OCI-LY1 (cell line): ENCODE measurements at regions not wholly inside any gene's neighbourhood (a gene's known extent, or its start where the extent isn't known, plus 50 kb on each side); places are given as distances from the start of the nearest gene placed in this dataset.

Experiments
- H2AFZ ChIP-seq: fragments of 200-600 bp; sonication (generic), shearing (Covaris generic); 2 replicates; pipeline ENCODE4 v1.6.0; 2014; ENCODE audit warnings: antibody characterized with exemption, mild to moderate bottlenecking, low read length
- H3F3A ChIP-seq: fragments of 200-600 bp; sonication (generic), shearing (Covaris generic); 2 replicates; pipeline ENCODE4 v1.6.0; 2014; ENCODE audit warnings: mild to moderate bottlenecking, antibody characterized with exemption, low read length, moderate library complexity; ENCODE audit not compliant: insufficient read depth
- H3K27ac ChIP-seq: fragments of 200-600 bp; sonication (generic); 2 replicates; pipeline ENCODE4 v1.5.1; 2014; ENCODE audit warnings: low read length, mixed run types, mild to moderate bottlenecking, low read depth; ENCODE audit not compliant: poor library complexity, severe bottlenecking
- H3K27me3 ChIP-seq: fragments of 200-600 bp; sonication (generic); 2 replicates; pipeline ENCODE4 v1.6.0; 2014; ENCODE audit warnings: antibody characterized with exemption, mild to moderate bottlenecking, low read length, moderate library complexity; ENCODE audit not compliant: insufficient read depth
- H3K36me3 ChIP-seq: fragments of 200-600 bp; sonication (generic); 2 replicates; pipeline ENCODE4 v1.6.1; 2014; ENCODE audit warnings: mild to moderate bottlenecking, antibody characterized with exemption, low read length, moderate library complexity, mixed read lengths; ENCODE audit not compliant: insufficient read depth
- H3K4me1 ChIP-seq: fragments of 200-600 bp; sonication (generic); 2 replicates; pipeline ENCODE4 v1.5.1; 2014; ENCODE audit warnings: mild to moderate bottlenecking, low read length, moderate library complexity; ENCODE audit not compliant: insufficient read depth, severe bottlenecking
- H3K4me2 ChIP-seq: fragments of 200-600 bp; sonication (generic), shearing (Covaris generic); 2 replicates; pipeline ENCODE4 v1.6.1; 2014; ENCODE audit warnings: low read length
- H3K4me3 ChIP-seq: fragments of 200-600 bp; sonication (generic); 2 replicates; pipeline ENCODE4 v1.5.1; 2014; ENCODE audit warnings: low read length, low read depth, mild to moderate bottlenecking, mixed read lengths; ENCODE audit not compliant: poor library complexity, severe bottlenecking
- H3K79me2 ChIP-seq: fragments of 200-600 bp; shearing (Covaris generic); 2 replicates; pipeline ENCODE4 v1.6.1; 2016; ENCODE audit warnings: mixed run types, low read length, mixed read lengths; ENCODE audit not compliant: insufficient read depth
- H3K9ac ChIP-seq: fragments of 200-600 bp; sonication (generic), shearing (Covaris generic); 2 replicates; pipeline ENCODE4 v1.6.1; 2014; ENCODE audit warnings: mild to moderate bottlenecking, low read length, mixed read lengths
- H3K9me2 ChIP-seq: fragments of 200-600 bp; sonication (generic), shearing (Covaris generic); 2 replicates; pipeline ENCODE4 v1.6.1; 2014; ENCODE audit warnings: low read depth, mild to moderate bottlenecking, low read length, mixed read lengths
- H3K9me3 ChIP-seq: fragments of 200-600 bp; shearing (Covaris generic); 2 replicates; pipeline ENCODE4 v1.6.1; 2014; ENCODE audit warnings: low read length, mixed read lengths
- H4K20me1 ChIP-seq: fragments of 200-600 bp; sonication (generic), shearing (Covaris generic); 2 replicates; pipeline ENCODE4 v1.6.0; 2016; ENCODE audit warnings: mild to moderate bottlenecking, low read length; ENCODE audit not compliant: insufficient read depth
- EZH2 ChIP-seq: fragments of 200-600 bp; sonication (generic), shearing (Covaris generic); IDR thresholded peaks from 2 replicates; pipeline ENCODE4 v1.8.0; 2017; ENCODE audit warnings: borderline replicate concordance, mixed run types, mild to moderate bottlenecking, antibody characterized with exemption, low read length, moderate library complexity, mixed read lengths
- TF ChIP-seq, protein P1 (sequence below): fragments of 200-600 bp; sonication (generic), shearing (Covaris generic); IDR thresholded peaks from 2 replicates; pipeline ENCODE4 v1.5.1; 2017; ENCODE audit warnings: mild to moderate bottlenecking, antibody characterized with exemption, low read length, moderate library complexity, mixed read lengths

DNA sequence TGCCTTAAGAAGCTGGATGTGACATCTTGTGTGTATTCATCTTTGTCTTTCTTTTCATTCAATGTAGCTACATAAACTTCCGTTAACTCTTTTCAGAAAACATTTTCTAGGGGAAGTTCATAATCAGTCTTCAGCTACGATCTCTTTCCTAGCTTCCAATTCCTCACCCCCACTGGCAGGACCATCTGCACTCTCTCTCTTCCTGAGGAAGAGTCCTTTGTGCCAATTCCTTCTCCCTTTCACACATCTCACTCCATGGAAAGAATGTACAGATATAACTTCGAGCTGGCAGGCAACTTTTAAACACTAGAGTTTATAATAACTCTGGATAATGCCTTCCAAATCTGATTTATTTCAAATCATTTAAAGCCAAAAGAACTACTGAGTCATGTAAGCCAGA is 495.7 kb downstream of the GALC start:
- H3K36me3 ChIP-seq: no peaks in the 10 kb centered on the region
- H3K27me3 ChIP-seq: no peaks in the 10 kb centered on the region
- H3K79me2 ChIP-seq: no peaks in the 10 kb centered on the region
- no peak overlapping the region for H2AFZ ChIP-seq
- H3K9ac ChIP-seq: no peak overlapping the region
- H3F3A ChIP-seq: no peaks in the 10 kb centered on the region
- TF ChIP-seq, protein P1, sequence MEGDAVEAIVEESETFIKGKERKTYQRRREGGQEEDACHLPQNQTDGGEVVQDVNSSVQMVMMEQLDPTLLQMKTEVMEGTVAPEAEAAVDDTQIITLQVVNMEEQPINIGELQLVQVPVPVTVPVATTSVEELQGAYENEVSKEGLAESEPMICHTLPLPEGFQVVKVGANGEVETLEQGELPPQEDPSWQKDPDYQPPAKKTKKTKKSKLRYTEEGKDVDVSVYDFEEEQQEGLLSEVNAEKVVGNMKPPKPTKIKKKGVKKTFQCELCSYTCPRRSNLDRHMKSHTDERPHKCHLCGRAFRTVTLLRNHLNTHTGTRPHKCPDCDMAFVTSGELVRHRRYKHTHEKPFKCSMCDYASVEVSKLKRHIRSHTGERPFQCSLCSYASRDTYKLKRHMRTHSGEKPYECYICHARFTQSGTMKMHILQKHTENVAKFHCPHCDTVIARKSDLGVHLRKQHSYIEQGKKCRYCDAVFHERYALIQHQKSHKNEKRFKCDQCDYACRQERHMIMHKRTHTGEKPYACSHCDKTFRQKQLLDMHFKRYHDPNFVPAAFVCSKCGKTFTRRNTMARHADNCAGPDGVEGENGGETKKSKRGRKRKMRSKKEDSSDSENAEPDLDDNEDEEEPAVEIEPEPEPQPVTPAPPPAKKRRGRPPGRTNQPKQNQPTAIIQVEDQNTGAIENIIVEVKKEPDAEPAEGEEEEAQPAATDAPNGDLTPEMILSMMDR: no peak
- no peak for TF ChIP-seq EZH2
- no peak overlapping the region for H3K27ac ChIP-seq
- H3K9me2 ChIP-seq: no peaks in the 10 kb centered on the region
- H4K20me1 ChIP-seq: no peaks in the 10 kb centered on the region
- no peaks in the 10 kb centered on the region for H3K4me1 ChIP-seq
- no peak overlapping the region for H3K4me3 ChIP-seq
- H3K9me3 ChIP-seq: no peaks in the 10 kb centered on the region
- no peak overlapping the region for H3K4me2 ChIP-seq

DNA sequence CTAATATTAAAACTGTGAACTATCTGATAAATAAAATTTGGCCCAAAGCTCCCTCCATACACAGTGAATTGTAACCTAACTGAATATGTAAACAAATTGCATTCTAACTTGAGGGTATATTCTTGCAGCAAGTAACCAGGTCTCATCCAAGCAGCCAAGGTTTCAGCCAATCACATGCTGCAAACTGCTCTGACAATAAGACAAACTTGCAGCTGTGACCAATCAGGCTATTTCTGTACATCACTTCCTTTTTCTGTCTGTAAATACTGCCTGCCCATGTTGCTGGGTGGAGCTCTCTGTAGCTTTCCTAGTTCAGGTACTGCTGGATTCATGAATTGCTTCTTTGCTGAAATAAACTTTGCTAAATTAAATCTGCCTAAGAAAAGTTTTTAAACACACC is 499.0 kb downstream of the GALC start:
- no peaks in the 10 kb centered on the region for H4K20me1 ChIP-seq
- no peaks in the 10 kb centered on the region for H3K79me2 ChIP-seq
- no peak overlapping the region for H2AFZ ChIP-seq
- no peak overlapping the region for H3K4me3 ChIP-seq
- no peak overlapping the region for H3K9ac ChIP-seq
- H3K9me2 ChIP-seq: no peaks in the 10 kb centered on the region
- H3F3A ChIP-seq: no peaks in the 10 kb centered on the region
- no peaks in the 10 kb centered on the region for H3K4me1 ChIP-seq
- H3K9me3 ChIP-seq: no peaks in the 10 kb centered on the region
- TF ChIP-seq, protein P1: no peak
- no peak for TF ChIP-seq EZH2
- H3K27ac ChIP-seq: no peak overlapping the region
- H3K4me2 ChIP-seq: no peak overlapping the region
- H3K27me3 ChIP-seq: no peaks in the 10 kb centered on the region
- H3K36me3 ChIP-seq: no peaks in the 10 kb centered on the region

- Histone ChIP-seq H3K27me3 (no peaks in the 10 kb centered on the region), H3K4me3 (no peak overlapping the region), H3K36me3 (no peaks in the 10 kb centered on the region), H3K79me2 (no peaks in the 10 kb centered on the region), H3K9me2 (no peaks in the 10 kb centered on the region), H3F3A (no peaks in the 10 kb centered on the region), H3K4me2 (no peak overlapping the region), H4K20me1 (no peaks in the 10 kb centered on the region), H3K27ac (no peak overlapping the region), H3K4me1 (no peaks in the 10 kb centered on the region), H3K9me3 (no peaks in the 10 kb centered on the region), H2AFZ (no peak overlapping the region), H3K9ac (no peak overlapping the region)
- TF ChIP-seq, protein P1: no peak
- TF ChIP-seq EZH2: no peak
These were observed 500.4 kb downstream of the GALC start for GRCh38 chr14:87492561-87492960.
